ENCODE measurements at regions not wholly inside any gene's neighbourhood (a gene's known extent, or its start where the extent isn't known, plus 50 kb on each side); places are given as distances from the start of the nearest gene placed in this dataset.
"Not testable (repeated sequence)": the region's sequence is repeated elsewhere in the genome, so short reads cannot be mapped to it uniquely, and the experiment has no call there.

GRCh38 chr3:110246796-110247376 is 824.7 kb upstream of the NECTIN3 start:
- DNase-seq = no peak

- DNase-seq = no peak
These were observed 823.0 kb upstream of the NECTIN3 start for GRCh38 chr3:110248666-110249065.

- no peak for DNase-seq
These were observed 817.8 kb upstream of the NECTIN3 start for GRCh38 chr3:110253794-110254193.

GRCh38 chr3:110254591-110254990 is 817.0 kb upstream of the NECTIN3 start:
- no peak for DNase-seq

- no peak for DNase-seq
These were observed 810.5 kb upstream of the NECTIN3 start for GRCh38 chr3:110261141-110261540.

GRCh38 chr3:110262896-110263295 is 808.7 kb upstream of the NECTIN3 start:
- DNase-seq = no peak

GRCh38 chr3:110265302-110265701 is 806.3 kb upstream of the NECTIN3 start:
- DNase-seq = no peak

GRCh38 chr3:110267304-110267845 is 804.2 kb upstream of the NECTIN3 start:
- DNase-seq = no peak

- no peak for DNase-seq
These were observed 799.1 kb upstream of the NECTIN3 start for GRCh38 chr3:110272525-110272924.

GRCh38 chr3:110291886-110292501 is 779.6 kb upstream of the NECTIN3 start:
- DNase-seq = no peak

GRCh38 chr3:110293660-110294059 is 778.0 kb upstream of the NECTIN3 start:
- DNase-seq = no peak

- DNase-seq = no peak
These were observed 774.7 kb upstream of the NECTIN3 start for GRCh38 chr3:110296885-110297284.

GRCh38 chr3:110301781-110302180 is 769.8 kb upstream of the NECTIN3 start:
- DNase-seq = no peak

- DNase-seq = no peak
These were observed 764.4 kb upstream of the NECTIN3 start for GRCh38 chr3:110307065-110307809.

GRCh38 chr3:110311541-110311940 is 760.1 kb upstream of the NECTIN3 start:
- DNase-seq = no peak

GRCh38 chr3:110314512-110315114 is 757.0 kb upstream of the NECTIN3 start:
- peak; percentile 60 for DNase-seq

- no peak for DNase-seq
These were observed 753.5 kb upstream of the NECTIN3 start for GRCh38 chr3:110318108-110318507.

GRCh38 chr3:110323349-110323748 is 748.3 kb upstream of the NECTIN3 start:
- no peak for DNase-seq

GRCh38 chr3:110324171-110324705 is 747.4 kb upstream of the NECTIN3 start:
- DNase-seq = no peak

GRCh38 chr3:110327870-110328269 is 743.7 kb upstream of the NECTIN3 start:
- DNase-seq = no peak

GRCh38 chr3:110331562-110331961 is 740.1 kb upstream of the NECTIN3 start:
- not testable (repeated sequence) for DNase-seq

- DNase-seq = no peak
These were observed 739.0 kb upstream of the NECTIN3 start for GRCh38 chr3:110332629-110333028.

- DNase-seq = no peak
These were observed 730.6 kb upstream of the NECTIN3 start for GRCh38 chr3:110341047-110341446.

Measured in CD4-positive, alpha-beta T cell treated with Interleukin-17A for 4 hours (primary cell).